NCI-H2227 treated with DMSO at 0.1 percent for 48 hours (cell line): ENCODE measurements at regions not wholly inside any gene's neighbourhood (a gene's known extent, or its start where the extent isn't known, plus 50 kb on each side); places are given as distances from the start of the nearest gene placed in this dataset.

ENCODE experiments used
- DNase-seq: peaks from one replicate; lab custom pipeline; 2025; lab: John Stamatoyannopoulos, UW

DNA sequence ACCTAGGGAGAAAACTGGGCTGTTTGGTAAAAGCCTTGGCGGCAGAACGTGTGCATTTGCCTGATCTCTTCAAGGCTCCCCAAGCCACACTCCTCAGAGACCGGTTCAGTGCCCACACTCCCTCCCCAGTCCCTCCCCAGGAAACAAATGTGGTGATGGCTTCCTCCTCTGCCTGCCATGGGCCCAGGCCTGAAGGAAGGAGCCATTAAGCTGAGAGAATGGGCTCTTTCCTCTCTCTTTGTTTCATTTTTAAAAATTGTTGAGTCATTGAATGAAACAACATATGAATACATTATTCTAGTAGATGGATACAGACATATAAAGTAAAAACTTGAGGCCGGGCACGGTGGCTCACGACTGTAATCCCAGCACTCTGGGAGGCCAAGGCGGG is 50.6 kb upstream of the YWHAQ start:
- DNase-seq: no peak

DNA sequence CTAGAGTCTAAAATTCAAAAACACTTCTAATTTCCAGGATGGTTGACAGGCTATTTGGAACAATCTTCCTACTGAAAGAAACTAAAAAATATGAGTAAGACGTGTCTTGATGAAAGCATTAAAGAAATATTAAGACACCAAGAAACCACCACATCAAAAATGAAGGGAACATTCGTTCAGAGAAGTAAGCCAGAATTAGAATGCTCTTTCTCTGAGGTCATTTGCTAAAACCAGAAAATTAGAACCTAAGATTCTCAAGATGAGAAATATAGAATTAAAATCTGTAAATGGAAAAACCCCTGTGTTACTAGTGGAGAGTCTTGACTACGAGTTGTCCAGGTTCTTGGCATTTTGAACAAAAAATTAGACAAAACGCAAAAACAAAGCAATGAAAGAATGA is 54.8 kb upstream of the YWHAQ start:
- DNase-seq: no peak

DNA sequence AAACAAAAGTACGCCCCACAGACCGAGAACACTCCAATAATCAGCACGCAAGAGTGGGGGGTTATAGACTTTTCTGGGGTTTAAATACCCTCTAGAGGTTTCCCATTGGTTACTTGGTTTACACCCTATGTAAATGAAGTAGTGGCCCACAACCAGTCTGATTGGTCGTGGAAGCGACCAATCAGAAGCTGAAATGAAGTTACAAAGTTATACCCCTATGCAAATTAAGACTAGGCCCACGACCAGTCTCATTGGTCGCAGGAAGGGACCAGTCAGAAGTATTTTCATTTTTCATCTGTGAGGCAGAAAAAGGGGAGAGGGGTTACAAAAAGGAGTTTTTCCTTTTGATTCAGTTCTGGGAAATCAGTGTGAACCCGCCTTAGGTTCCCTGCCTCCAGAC is 55.3 kb upstream of the YWHAQ start:
- no peak for DNase-seq

DNA sequence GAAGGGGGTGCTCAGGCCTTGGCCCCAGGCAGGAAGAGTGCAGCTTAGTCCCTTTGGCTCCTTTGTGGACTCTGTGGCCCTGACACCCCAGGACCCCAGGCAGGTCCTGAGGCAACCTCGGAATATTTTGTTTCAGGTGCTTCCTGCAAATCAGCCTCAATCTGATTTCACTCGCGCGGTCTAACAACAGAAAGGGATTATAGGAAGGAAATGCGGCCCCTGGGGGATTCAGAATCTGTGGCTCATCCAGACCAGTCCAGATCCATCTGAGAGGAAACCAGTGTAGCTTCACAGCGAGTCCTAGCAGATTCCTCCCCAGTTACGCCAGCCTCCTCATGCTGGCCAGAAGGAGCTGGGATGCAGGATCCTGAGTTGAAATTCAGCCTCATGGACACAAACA is 59.5 kb upstream of the YWHAQ start:
- no peak for DNase-seq

DNA sequence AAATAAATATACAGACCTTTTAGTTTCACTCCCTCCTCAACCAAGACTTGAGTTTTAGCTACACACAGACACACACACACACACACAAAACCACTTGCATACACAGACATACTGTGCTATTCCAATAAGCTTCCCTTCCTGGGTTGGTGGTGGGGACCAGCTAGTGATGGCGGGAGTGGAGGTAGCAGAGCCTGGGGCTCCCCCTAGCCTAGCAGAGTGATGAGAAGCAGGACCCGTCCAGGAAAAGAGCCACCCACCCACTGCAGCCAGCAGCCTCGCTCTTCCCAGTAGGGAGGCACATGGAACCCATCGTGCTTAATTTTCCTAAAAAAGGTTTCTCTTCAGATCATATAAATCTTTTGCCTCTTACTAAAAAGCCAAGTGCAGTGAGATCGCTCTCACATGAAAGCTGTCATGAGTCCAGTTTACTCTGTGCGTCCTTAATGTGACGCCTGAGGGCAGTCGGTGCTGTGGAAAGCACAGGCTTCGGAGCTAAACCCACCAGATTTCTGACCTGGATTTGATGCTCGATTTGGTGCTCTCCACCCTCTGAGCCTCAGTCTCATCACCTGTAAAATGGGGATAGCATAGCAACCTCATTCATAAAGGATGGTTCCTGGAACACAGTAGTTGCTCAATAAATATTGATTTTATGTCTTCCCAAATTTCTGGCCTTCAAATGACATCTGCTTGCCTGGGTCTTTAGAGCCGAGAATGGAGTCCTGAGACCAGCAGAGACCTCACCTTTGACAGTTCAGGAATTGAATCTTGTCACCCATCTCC is 60.1 kb upstream of the YWHAQ start:
- no peak for DNase-seq

DNA sequence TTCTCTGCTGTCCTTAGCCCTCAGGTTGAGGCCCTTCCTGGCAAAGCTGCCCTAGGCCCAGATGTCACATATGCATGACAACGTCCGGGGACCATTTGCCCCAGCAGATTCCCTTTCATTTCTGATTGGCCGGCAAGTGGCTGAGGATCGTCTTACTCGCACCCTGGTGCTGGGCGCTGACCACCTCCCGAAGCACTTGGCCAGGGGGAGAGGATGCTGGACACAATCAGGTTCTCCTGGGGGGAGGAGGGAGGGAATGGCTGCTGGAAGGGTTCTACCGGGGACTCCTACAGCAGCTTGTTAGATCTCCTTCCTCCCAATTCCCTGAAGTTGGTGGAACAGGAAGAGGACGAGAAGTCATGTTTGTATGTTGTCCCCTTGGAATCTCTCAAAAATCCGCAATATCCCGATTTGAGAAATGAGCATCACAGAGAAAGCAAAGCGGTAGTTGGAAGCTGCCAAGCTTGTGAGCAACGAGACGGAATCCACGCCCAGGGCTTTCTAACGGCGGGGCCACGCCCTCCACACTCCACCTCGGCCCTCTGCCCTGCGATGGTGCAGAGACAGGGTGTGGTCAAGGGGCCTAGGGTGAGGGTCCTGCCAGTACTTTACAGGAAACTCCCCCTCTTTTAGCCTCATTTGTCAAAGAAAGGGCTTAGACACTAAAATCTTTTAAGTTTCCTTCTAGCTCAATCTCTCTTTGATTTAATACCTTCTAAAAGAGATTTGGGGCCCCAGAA is 61.8 kb upstream of the YWHAQ start:
- DNase-seq: no peak

DNA sequence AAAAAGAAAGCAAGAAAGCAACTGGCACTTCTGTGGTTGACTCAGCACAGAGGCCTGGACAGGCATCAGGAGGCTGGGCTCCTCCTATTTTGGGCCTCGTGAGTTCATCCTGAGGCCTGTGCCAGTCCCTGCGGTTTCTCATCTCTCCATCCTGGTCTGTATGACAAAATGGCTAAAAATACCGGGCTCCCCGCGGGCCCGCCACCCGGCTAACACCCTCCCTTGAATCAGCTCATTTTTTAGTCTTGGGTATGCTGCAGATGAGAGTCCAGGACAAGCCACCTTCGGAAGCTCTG is 62.3 kb upstream of the YWHAQ start:
- DNase-seq: no peak

DNA sequence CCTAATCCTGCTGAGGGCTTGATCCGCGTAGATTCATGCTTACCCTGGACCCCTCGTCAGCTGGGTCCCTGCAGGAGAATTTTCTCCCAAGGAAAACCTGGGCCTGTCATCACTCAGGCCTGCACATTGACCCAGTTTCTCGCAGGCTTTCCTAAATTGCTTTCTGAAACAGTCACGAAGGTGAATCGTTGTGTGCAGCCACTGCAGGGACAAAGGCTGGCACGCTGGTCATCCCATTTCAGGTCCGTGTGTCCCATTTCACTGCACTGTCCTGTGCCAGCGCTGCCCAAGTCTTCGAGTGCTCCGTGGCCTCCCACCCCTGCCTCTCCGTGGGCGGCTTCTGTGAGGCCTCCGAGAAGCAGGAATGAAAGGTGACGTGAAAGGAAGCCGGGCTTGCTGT is 62.8 kb upstream of the YWHAQ start:
- no peak for DNase-seq

DNA sequence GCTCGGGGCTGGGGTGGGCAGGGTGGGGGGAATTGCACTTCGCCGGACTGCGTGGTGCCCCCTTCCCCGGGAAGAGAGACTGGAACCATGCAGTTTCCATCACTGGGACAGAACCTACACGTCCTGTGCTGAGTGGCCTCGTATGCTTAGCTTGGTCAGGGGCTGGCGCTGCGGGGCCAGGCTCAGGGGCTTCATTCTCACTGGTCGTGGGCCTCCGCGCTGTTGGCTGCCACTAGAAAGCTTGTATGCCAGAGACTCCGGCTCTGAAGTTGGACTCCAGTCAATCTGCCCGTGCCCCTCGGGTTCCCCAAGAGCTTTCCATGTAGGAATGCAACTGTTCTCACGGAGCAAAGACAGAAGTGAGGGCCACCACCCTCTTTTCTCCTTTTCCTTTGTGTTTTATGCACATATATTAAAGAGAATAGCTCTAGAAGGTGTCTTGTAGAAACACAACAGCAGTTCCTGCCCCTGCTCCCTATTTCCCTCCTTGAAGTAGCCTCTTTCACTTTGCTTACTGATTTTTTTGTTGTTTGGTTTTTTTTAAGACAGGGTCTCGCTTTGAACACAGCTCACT is 64.0 kb upstream of the YWHAQ start:
- DNase-seq: no peak

DNA sequence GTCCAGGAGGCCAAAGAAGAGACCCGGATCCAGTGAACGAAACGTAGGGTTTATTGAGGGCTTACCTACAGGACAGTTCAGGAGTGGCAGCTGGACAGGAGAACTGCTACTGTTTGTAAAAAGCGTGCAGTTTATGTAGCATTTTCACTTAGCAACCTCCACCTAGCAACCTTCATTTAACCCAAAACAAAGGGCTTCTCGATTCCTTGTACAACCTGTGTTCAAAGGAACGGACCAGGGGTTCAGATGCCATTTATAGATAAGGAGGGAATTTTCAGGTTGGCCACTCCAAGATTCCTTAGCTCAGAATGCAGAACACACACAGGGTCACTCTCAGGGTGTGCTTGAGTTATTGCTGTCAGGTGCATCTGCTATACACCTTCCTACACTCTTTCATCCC is 65.1 kb upstream of the YWHAQ start:
- no peak for DNase-seq

DNA sequence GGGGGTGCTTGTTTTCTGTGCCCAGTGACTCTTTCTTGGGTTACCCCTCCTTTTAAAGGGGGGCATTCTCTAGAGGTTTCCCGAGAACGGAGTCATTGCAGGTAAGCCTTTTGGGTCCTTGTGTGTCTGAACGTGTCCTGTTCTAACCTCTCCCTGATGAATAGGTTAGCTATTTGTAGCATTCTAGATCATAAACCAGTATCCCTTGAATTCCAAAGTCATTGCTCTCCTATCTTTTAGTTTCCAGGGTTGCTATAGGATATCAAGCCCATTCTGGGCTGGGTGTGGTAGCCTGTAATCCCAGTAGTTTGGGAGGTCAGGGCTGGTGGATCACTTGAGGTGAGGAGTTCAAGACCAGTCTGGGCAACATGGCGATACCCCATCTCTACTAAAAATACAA is 65.9 kb upstream of the YWHAQ start:
- DNase-seq: no peak

DNA sequence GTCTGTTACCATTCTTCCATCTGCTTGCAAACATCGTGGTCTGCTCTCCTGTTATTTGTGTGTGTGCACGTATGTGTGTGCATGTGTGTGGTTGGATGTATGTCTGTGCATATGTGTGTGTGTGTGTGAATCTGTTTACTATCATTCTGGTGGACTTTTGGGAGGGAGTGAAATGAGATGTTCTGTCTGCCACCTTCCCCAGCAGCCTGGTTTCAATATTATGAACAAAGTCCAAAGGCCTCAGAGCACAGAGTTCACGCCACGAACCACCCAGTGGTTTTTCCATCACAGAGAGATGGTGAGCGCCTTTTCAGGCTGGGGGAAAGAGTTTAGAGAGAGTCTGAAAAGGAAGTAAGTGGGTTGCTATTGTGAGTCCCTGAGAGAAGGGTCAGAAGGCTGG is 67.1 kb upstream of the YWHAQ start:
- no peak for DNase-seq

DNA sequence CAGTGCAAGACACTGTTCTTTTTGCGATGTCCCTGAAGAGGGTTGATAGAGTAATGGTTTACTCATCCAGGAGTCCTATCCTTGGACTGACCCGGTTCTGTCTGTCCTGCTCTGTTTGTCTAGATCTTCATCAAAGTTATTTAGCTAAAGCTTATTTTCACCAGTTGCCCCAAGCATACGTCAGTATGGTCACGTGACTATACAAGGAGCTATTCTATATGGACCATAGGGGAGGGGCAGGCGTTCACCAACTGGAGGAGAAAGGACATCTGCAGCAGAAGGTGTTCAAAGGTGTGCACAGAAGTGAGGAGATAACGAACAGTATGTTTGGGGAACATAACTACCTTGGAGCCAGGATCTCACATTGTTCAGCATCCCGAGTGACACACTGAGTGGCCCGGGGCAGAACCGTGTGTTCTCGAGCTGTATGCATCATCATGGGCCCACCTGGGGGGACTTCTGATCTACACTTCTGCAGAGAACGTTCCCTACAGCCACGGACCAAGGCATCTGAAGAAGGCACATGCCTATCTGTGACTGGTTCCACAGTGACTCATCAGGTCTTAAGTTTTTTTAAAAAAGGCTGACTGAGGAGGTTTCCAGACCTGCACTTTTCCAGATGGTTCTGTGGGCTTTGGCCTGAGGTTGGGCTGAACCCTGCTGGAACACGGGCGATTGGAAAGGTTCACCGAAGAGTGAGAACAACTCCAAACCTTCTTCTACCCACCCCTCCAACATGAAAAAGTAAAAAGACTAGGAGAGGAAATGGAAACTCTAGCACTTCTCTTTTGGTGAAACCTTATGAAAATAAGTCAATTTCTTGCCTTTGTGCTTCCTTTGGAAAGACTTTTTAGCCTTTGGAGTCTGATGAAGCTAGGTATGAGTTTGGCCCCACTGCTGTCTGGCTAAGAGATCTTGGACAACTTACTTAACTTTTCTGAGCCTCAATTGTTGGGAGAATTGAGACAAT is 68.6 kb upstream of the YWHAQ start:
- DNase-seq: no peak

DNA sequence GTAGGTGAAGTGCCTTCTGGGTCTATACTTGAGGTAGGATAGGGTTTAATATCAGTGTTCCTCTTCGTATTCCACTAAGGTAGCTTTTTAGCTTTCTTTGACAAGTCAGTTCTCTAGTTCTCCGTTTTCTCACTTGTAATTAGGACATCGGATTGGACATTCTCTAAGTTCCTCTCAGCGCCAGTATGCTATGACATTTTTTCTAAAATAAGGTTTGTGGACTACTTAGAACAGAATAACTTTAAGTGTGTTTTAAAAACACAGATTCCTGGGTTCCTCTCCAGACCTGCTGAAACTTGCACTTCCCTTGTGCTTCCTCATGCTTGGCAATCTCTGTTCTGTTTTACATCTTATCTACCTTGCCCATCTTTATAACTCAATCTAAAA is 69.3 kb upstream of the YWHAQ start:
- no peak for DNase-seq

DNA sequence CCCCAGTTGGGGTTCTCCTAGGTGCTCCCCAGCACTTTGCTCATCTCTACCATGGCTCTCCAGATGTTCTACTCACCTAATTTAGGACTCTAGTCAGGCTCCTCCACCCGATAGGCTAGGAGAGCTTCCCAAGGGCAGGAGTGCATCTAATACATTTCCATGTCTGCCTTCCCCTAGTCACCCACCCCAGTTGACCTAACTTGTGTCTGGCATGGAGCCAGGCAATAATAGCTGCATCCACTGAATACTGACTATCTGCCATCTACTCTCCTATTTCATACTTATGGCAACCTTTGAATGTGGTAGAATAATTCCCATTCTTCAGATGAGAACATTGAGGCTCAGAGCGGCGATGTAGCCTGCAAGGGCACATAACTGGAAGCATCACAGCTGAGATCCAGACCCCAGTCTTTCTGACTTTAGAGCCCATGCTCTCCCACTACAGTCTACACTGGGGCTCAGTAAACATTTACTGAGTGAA is 71.8 kb upstream of the YWHAQ start:
- DNase-seq: no peak

DNA sequence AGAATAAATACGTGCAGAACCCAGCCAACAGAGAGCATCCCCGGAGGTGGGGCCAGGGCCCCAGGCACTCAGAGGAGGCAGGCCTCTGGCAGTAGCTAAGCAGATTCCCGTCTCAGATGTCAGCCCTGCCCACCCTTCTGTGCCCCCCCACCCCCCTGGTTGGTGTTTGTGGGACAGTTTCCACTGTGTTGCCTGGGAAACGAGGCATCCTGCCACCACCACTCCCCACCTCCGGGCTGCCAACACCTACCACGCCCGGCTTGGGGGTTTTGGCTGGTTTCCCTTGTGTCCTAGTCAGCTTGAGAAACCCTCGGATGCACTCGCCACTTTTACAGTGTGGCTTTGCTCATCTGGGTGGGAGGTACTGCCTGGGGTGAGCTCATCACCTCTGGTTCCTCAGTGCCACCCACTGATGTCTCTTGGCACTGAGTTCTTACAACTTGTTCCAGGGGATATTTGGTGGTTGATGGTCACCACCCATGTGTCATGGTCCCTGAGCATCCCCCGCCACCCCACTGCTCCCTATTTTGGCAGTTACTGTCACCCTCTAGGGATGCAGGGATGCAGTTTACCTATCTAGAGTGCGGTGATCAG is 72.4 kb upstream of the YWHAQ start:
- DNase-seq: no peak

DNA sequence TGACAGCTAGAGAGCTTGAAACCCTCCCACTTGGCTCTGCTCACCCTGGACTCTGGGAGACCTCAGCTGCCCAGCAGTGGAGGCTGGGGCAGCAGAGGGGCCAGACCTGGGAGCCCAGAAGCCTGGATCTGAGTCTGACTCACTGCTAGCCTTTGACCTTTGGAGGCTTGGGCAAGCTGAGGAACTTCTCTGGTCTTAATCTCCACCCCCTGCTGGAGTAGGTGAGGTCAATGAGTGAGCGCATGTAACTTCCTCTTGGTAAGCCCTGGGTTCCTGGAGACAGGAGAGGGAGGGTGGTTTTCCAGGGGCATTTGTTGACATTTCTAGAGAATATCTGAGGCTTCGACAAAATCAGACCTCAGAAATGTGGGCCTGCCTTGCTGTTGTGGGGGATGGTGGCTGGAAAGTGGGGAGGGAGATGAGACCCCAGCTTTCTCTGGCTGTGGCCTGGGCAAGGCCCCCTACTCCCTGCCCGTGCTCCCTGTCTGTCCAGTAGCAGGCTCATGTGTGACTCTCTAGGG is 73.0 kb upstream of the YWHAQ start:
- no peak for DNase-seq

DNA sequence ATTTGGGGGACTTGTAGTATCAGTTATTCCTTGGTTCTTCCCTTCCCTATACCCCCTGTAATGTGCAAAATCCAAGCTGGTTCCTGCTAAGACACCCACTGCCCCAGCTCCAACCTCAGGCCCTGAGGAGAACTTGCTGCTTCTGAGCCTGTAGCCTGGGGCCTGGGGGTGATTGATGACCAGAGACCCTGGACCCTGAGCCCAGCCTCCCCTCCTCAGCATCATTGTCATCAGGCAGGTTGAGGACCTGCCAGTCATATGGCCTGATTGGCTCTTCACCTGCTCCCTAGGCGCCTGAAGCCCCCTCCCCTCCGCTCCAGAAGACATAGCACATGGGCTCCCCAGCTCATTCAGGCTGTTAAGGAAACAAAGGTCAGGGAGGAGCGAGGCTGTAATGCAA is 73.8 kb upstream of the YWHAQ start:
- DNase-seq: no peak

DNA sequence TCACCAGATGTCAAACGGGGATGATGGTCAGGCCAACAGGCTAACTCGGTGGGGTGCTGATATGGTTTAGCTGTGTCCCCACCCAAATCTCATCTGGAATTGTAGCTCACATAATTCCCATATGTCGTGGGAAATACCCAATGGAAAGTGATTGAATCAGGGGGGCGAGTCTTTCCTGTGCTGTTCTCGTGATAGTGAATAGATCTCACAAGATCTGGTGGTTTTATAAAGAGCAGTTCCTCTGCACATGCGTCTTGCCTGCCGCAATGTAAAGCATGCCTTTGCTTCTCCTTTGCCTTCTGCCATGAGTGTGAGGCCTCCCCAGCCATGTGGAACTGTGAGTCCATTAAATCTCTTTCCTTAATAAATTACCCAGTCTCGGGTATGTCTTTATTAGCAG is 74.4 kb upstream of the YWHAQ start:
- no peak for DNase-seq

DNA sequence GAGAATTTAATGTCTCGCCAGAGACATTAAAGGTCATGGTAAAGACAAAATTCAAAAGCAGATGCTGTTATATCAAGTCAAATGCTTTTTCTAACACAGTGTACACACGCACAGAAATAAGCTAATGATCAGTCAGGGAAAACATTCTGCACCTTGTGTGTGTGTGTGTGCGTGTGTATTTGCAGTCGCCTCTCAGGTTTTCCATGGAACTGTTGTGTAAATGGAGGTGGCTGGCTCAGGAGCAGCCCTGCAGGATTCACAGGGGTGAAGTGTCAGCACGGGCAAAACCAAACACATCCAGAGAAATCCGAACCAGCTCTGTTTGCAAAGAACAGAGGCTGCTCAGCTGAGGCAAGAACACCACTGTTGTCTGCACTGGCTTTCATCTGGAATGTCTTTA is 76.2 kb upstream of the YWHAQ start:
- no peak for DNase-seq

DNA sequence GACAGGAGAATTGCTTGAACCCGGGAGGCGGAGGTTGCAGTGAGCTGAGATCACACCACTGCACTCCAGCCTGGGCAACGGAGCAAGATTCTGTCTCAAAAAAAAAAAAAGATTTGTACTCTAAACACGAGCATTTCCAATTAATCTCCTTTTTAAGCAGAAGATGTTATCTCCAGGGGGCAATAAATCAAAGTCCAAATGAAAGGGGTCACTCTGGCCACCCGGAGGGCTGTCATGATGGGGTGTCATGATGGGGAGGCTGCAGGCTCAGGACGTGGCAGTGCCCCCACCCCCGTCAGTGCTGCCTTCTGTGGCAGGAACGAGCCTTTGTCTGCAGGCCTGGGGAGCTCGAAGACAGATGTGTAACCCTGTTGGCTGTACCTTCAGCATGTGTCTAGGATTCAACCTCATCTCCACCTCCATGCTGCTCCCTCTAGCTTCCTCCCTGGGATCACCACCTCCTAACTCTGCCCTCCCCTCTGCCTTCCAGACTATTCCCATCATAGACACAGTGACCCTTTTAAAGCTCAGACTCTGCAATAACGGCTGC is 76.9 kb upstream of the YWHAQ start:
- no peak for DNase-seq
